ENCODE measurements at regions not wholly inside any gene's neighbourhood (a gene's known extent, or its start where the extent isn't known, plus 50 kb on each side); places are given as distances from the start of the nearest gene placed in this dataset.

- Histone ChIP-seq H3K79me2 (ENCODE audit: low read length) (no peaks in the 10 kb centered on the region), H3K9ac (ENCODE audit: low read length) (no peak overlapping the region), H3K9me3 (ENCODE audit: low read length) (no peaks in the 10 kb centered on the region), H3F3A (ENCODE audit: low read length, unreplicated experiment) (peaks cover 4% of the 10 kb centered on the region), H3K27me3 (ENCODE audit: low read length) (no peaks in the 10 kb centered on the region), H3K4me1 (ENCODE audit: insufficient read depth, low read length) (no peaks in the 10 kb centered on the region), H3K36me3 (ENCODE audit: low read depth, low read length) (no peaks in the 10 kb centered on the region), H3K9me2 (replicated peaks; ENCODE audit: low read length) (no peaks in the 10 kb centered on the region), H4K20me1 (ENCODE audit: low read length) (no peaks in the 10 kb centered on the region), H3K27ac (ENCODE audit: low read length) (no peak overlapping the region), H2AFZ (ENCODE audit: low read length) (no peak overlapping the region), H3K4me2 (ENCODE audit: low read length) (no peak overlapping the region), H3K4me3 (ENCODE audit: low read length) (no peak overlapping the region)
- intact Hi-C loops (cut with micrococcal nuclease): no loop called here
- ChIA-PET POLR2A (ENCODE audit: unreplicated experiment) (no interaction called here), CTCF (no interaction called here)
- no peak for TF ChIP-seq EZH2 (IDR thresholded peaks at IDR 0.05; ENCODE audit: low read length, unreplicated experiment)
- TF ChIP-seq EZH2phosphoT487 (IDR thresholded peaks at IDR 0.05; ENCODE audit: borderline replicate concordance, low read length): no peak
- TF ChIP-seq CTCF (conservative IDR thresholded peaks at IDR 0.05; ENCODE audit: low read depth, low read length): no peak
- no peak for DNase-seq
- no peak for ATAC-seq
- BruUV-seq (replicated peaks): no TSS peak
Observed at GRCh38 chr4:3362431-3363287, 69.8 kb downstream of the RGS12 start.

- no peak overlapping the region for H3K4me3 ChIP-seq (ENCODE audit: low read length)
- H3F3A ChIP-seq (ENCODE audit: low read length, unreplicated experiment): no peaks in the 10 kb centered on the region
- H3K4me1 ChIP-seq (ENCODE audit: insufficient read depth, low read length): no peaks in the 10 kb centered on the region
- no peak overlapping the region for H3K27ac ChIP-seq (ENCODE audit: low read length)
- no peaks in the 10 kb centered on the region for H3K9me2 ChIP-seq (replicated peaks; ENCODE audit: low read length)
- no peak overlapping the region for H2AFZ ChIP-seq (ENCODE audit: low read length)
- no peak for DNase-seq
- no peaks in the 10 kb centered on the region for H4K20me1 ChIP-seq (ENCODE audit: low read length)
- H3K79me2 ChIP-seq (ENCODE audit: low read length): no peaks in the 10 kb centered on the region
- no peak overlapping the region for H3K9ac ChIP-seq (ENCODE audit: low read length)
- H3K36me3 ChIP-seq (ENCODE audit: low read depth, low read length): no peaks in the 10 kb centered on the region
- CTCF ChIA-PET: no interaction called here
- H3K27me3 ChIP-seq (ENCODE audit: low read length): no peaks in the 10 kb centered on the region
- H3K9me3 ChIP-seq (ENCODE audit: low read length): no peaks in the 10 kb centered on the region
- no TSS peak for BruUV-seq (replicated peaks)
- POLR2A ChIA-PET (ENCODE audit: unreplicated experiment): no interaction called here
- no peak overlapping the region for H3K4me2 ChIP-seq (ENCODE audit: low read length)
- no peak for ATAC-seq
- TF ChIP-seq CTCF (conservative IDR thresholded peaks at IDR 0.05; ENCODE audit: low read depth, low read length) (no peak), EZH2 (IDR thresholded peaks at IDR 0.05; ENCODE audit: low read length, unreplicated experiment) (no peak), EZH2phosphoT487 (IDR thresholded peaks at IDR 0.05; ENCODE audit: borderline replicate concordance, low read length) (no peak)
- intact Hi-C loops (cut with micrococcal nuclease): no loop called here
Observed at GRCh38 chr4:3363411-3364141, 70.8 kb downstream of the RGS12 start.

- ChIA-PET POLR2A (ENCODE audit: unreplicated experiment) (no interaction called here), CTCF (no interaction called here)
- no peaks in the 10 kb centered on the region for H3K79me2 ChIP-seq (ENCODE audit: low read length)
- no peaks in the 10 kb centered on the region for H3F3A ChIP-seq (ENCODE audit: low read length, unreplicated experiment)
- ATAC-seq (no peak), DNase-seq (no peak)
- H4K20me1 ChIP-seq (ENCODE audit: low read length): no peaks in the 10 kb centered on the region
- H3K4me1 ChIP-seq (ENCODE audit: insufficient read depth, low read length): no peaks in the 10 kb centered on the region
- no peaks in the 10 kb centered on the region for H3K9me2 ChIP-seq (replicated peaks; ENCODE audit: low read length)
- H3K27me3 ChIP-seq (ENCODE audit: low read length): no peaks in the 10 kb centered on the region
- H3K4me3 ChIP-seq (ENCODE audit: low read length): no peak overlapping the region
- H2AFZ ChIP-seq (ENCODE audit: low read length): no peak overlapping the region
- H3K36me3 ChIP-seq (ENCODE audit: low read depth, low read length): no peaks in the 10 kb centered on the region
- no peaks in the 10 kb centered on the region for H3K9me3 ChIP-seq (ENCODE audit: low read length)
- BruUV-seq (replicated peaks): no TSS peak
- H3K4me2 ChIP-seq (ENCODE audit: low read length): no peak overlapping the region
- intact Hi-C loops (cut with micrococcal nuclease): no loop called here
- H3K27ac ChIP-seq (ENCODE audit: low read length): no peak overlapping the region
- TF ChIP-seq EZH2phosphoT487 (IDR thresholded peaks at IDR 0.05; ENCODE audit: borderline replicate concordance, low read length) (no peak), EZH2 (IDR thresholded peaks at IDR 0.05; ENCODE audit: low read length, unreplicated experiment) (no peak), CTCF (conservative IDR thresholded peaks at IDR 0.05; ENCODE audit: low read depth, low read length) (no peak)
- no peak overlapping the region for H3K9ac ChIP-seq (ENCODE audit: low read length)
Observed at GRCh38 chr4:3364199-3364598, 71.4 kb downstream of the RGS12 start.
